Retinal pigment epithelial cell (primary cell): ENCODE measurements at regions not wholly inside any gene's neighbourhood (a gene's known extent, or its start where the extent isn't known, plus 50 kb on each side); places are given as distances from the start of the nearest gene placed in this dataset.

Experiments
- DNase-seq: peaks from one replicate; pipeline ENCODE4 v3.0.0-alpha.2; 2010; ENCODE audit warnings: low read depth
- H3K4me3 ChIP-seq: 2 replicates; pipeline ENCODE4 v1.5.1; 2011; ENCODE audit warnings: mild to moderate bottlenecking, low read length, control low read depth, moderate library complexity
- TF ChIP-seq, protein P1 (sequence below): conservative IDR thresholded peaks from 2 replicates; pipeline ENCODE4 v1.5.1; 2011; ENCODE audit warnings: low read depth, low read length, control low read depth, inconsistent platforms

DNA sequence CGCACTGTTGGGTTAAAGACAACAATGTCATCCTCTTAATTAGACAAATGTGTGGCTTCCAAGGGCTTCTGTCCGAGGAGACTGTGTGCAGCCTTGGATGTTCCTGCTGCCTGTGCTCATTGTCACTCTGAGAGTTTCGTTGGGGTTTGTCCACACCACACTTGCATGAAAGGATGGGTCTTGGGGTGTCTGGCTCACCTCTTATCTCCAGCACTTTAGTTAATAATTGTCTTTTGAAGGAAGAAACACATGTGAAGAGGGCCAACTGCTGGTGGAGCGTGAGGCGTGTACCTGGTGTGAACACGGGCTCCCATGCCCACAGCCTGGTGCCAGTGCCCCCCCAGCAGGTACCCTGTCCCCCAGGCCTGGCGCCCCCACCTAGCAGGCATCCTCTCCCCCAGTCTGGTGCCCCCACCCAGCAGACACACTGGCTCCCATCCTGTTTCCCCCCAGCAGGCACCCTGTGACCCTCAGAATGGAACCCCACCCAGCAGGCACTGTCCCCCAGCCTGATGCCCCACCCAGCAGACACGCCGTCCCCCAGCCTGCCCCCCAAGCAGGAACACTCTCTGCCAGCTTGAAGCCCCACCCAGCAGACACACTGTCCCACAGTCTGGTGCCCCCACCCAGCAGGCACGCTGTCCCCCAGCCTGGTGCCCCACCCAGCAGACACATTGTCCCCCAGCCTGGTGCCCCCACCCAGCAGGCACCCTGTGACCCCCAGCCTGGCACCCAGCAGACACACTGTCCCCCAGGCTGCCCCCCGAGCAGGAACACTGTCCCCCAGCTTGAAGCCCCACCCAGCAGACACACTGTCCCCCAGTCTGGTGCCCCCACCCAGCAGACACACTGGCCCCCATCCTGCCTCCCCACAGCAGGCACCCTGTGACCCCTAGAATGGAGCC lies 96.3 kb upstream of the TMEM18 start:
- TF ChIP-seq, protein P1, sequence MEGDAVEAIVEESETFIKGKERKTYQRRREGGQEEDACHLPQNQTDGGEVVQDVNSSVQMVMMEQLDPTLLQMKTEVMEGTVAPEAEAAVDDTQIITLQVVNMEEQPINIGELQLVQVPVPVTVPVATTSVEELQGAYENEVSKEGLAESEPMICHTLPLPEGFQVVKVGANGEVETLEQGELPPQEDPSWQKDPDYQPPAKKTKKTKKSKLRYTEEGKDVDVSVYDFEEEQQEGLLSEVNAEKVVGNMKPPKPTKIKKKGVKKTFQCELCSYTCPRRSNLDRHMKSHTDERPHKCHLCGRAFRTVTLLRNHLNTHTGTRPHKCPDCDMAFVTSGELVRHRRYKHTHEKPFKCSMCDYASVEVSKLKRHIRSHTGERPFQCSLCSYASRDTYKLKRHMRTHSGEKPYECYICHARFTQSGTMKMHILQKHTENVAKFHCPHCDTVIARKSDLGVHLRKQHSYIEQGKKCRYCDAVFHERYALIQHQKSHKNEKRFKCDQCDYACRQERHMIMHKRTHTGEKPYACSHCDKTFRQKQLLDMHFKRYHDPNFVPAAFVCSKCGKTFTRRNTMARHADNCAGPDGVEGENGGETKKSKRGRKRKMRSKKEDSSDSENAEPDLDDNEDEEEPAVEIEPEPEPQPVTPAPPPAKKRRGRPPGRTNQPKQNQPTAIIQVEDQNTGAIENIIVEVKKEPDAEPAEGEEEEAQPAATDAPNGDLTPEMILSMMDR, result no peak
- DNase-seq, result no peak
- no peak overlapping the region for H3K4me3 ChIP-seq

DNA sequence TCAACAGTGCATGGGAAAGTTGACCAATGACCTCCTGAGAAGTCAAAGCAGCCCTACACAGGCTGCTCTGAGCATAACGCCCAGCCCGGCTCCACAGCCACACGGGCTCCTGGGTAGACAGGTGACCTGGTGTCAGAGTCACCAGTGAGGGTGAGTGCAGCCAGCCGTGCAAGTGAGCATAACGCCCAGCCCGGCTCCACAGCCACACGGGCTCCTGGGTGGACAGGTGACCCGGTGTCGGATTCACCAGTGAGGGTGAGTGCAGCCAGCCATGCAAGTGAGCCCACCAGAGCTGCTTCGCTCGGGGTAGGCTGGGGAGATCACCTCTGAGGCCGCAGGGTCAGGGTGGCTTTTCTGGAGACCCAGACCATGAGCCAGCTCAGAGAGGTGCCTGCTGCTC lies 94.3 kb upstream of the TMEM18 start:
- no peak overlapping the region for H3K4me3 ChIP-seq
- TF ChIP-seq, protein P1, result no peak
- no peak for DNase-seq

DNA sequence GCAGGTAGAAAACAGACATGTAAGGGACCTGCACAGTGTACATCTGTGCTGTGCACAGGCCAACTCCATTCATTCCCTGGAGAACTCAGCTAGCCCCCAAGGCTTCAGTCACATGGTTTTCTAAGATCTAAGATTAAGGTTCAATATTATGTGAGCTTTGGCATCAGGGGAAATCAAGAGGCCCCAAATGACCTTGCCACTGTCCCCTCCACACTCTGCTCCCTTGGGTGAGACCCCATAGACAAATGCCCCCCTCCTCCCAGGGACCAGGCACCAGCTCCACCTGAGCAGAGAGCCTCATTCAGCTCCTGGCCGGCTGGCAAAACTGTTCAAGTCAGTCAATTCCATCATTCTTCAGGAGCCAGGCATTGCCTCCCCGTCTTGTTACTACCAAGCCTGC lies 93.6 kb upstream of the TMEM18 start:
- H3K4me3 ChIP-seq, result no peak overlapping the region
- TF ChIP-seq, protein P1, result no peak
- no peak for DNase-seq

DNA sequence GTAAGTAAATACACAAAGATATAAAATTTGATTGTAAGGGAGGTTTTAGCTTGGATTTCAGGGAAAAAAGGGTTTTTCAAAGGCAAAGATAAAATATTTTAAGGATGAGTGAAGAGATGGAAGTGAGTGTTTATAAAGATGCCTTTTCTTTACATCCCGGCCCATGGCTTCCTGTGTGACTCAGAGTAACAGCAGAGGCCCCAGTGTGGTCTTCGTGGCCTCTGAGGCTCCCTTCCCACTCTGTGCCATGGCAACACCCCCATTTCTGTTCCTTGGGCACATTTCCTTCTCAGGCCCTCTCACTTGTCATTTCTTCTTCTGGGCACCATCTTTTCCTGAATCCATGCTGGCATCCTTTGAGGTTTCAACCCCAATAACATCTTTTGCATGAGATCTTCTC lies 92.6 kb upstream of the TMEM18 start:
- DNase-seq, result no peak

DNA sequence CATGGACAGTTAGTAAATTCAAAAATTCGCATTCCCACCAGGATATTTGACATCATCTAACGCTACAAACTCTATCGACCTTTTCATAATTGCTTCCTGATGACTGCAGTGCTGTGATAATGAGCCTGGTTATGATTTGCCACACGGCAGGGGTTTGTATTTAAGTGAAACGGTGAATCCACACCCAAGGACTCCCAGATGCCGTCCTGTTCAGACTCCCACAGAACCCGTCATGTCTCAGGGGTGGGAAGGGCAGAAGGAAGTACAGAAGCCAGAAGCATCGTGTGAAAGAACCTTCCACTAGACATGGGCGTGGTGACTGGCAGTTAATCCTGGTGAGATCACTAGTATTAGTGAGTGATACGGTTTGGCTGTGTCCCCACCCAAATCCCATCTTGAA lies 91.2 kb upstream of the TMEM18 start:
- DNase-seq, result no peak
- no peak overlapping the region for H3K4me3 ChIP-seq
- TF ChIP-seq, protein P1, result no peak

More for the DNA sequence above, 92.6 kb upstream of the TMEM18 start:
- H3K4me3 ChIP-seq, result no peak overlapping the region
- TF ChIP-seq, protein P1, result no peak

DNA sequence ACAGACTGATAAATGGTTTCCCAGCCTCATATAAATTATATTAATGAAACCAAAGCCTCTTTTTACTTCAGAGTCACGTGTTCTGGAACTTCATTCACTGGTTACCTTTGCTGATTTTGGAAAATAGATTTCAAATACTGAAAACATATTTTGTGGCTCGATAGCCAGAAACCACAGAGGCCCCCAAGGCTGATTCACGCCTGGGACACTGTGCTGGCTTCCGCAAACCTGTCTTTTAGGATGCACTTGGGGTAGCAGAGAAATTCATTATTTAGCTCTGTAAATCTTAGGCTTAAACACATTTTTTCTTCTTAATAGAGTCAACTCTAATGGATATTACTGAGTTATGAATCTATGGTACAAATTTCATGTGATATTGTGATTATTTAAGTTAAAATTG lies 90.7 kb upstream of the TMEM18 start:
- TF ChIP-seq, protein P1, result no peak
- no peak for DNase-seq
- H3K4me3 ChIP-seq, result no peak overlapping the region

DNA sequence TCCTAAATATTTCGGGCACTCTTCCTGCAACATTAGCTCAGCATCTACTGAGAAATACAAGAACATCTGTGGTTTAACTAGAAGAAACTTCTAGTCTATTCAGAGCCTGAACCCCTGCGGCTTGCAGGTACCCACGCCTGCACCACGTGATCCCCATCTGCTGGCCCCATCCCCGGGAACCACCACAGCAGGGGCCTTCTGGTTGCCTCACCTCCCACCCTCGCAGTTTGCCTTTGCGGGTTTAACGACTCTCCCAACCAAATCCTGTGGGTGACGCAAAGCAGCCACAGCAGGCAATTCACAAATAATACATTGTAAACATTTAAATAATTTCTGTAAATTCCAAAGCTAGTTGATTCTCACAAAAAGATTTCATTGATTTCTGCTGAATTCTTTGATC lies 90.2 kb upstream of the TMEM18 start:
- no peak overlapping the region for H3K4me3 ChIP-seq
- TF ChIP-seq, protein P1, result no peak
- DNase-seq, result no peak
